ENCODE measurements at regions not wholly inside any gene's neighbourhood (a gene's known extent, or its start where the extent isn't known, plus 50 kb on each side); places are given as distances from the start of the nearest gene placed in this dataset.

DNA sequence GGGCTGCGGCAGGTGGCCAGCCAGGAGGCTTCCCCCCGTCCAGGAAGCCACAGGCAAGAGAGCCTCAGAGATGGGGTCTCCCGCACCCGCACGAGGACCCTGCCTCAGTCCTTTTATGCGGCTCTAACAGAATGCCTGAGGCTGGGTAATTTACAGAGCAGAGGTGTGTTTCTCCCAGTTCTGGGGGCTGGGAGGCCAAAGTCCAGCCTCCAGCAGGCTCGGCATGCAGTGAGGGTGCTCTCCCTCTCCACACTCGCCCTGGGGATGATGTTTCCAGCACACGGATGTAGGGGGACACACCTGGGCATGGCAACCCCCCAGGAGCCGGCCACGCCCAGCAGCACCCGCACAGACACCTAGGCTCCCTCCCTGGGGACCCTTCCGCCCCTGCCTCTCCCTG is 95.4 kb upstream of the PPP1R26 start:
- TF ChIP-seq GLIS3 (CRISPR knock-in tag; IDR thresholded peaks at IDR 0.05) (no peak), PATZ1 (CRISPR knock-in tag; IDR thresholded peaks at IDR 0.05; ENCODE audit: borderline replicate concordance) (no peak), PPARA (CRISPR knock-in tag; IDR thresholded peaks at IDR 0.05; ENCODE audit: borderline replicate concordance) (no peak), ZNF8 (CRISPR knock-in tag; IDR thresholded peaks at IDR 0.05) (no peak), CSDC2 (CRISPR knock-in tag; IDR thresholded peaks at IDR 0.05) (no peak), ZFP3 (CRISPR knock-in tag; IDR thresholded peaks at IDR 0.05) (no peak), ZNF565 (CRISPR knock-in tag; conservative IDR thresholded peaks at IDR 0.05; ENCODE audit: low read depth) (no peak)
- TF ChIP-seq, protein P1, sequence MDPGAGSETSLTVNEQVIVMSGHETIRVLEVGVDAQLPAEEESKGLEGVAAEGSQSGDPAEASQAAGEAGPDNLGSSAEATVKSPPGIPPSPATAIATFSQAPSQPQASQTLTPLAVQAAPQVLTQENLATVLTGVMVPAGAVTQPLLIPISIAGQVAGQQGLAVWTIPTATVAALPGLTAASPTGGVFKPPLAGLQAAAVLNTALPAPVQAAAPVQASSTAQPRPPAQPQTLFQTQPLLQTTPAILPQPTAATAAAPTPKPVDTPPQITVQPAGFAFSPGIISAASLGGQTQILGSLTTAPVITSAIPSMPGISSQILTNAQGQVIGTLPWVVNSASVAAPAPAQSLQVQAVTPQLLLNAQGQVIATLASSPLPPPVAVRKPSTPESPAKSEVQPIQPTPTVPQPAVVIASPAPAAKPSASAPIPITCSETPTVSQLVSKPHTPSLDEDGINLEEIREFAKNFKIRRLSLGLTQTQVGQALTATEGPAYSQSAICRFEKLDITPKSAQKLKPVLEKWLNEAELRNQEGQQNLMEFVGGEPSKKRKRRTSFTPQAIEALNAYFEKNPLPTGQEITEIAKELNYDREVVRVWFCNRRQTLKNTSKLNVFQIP (CRISPR knock-in tag; IDR thresholded peaks at IDR 0.05; ENCODE audit: borderline replicate concordance, low read depth) = no peak

All from SK-N-SH treated with all-trans-retinoic acid at 6 μM for 48 hours (cell line).